OCI-LY1 (cell line): ENCODE measurements at regions not wholly inside any gene's neighbourhood (a gene's known extent, or its start where the extent isn't known, plus 50 kb on each side); places are given as distances from the start of the nearest gene placed in this dataset.
"Not testable (repeated sequence)": the region's sequence is repeated elsewhere in the genome, so short reads cannot be mapped to it uniquely, and the experiment has no call there.

Source experiments
- H2AFZ ChIP-seq: fragments of 200-600 bp; sonication (generic), shearing (Covaris generic); 2 replicates; pipeline ENCODE4 v1.6.0; 2014; ENCODE audit warnings: antibody characterized with exemption, mild to moderate bottlenecking, low read length
- H3F3A ChIP-seq: fragments of 200-600 bp; sonication (generic), shearing (Covaris generic); 2 replicates; pipeline ENCODE4 v1.6.0; 2014; ENCODE audit warnings: mild to moderate bottlenecking, antibody characterized with exemption, low read length, moderate library complexity; ENCODE audit not compliant: insufficient read depth
- H3K27ac ChIP-seq: fragments of 200-600 bp; sonication (generic); 2 replicates; pipeline ENCODE4 v1.5.1; 2014; ENCODE audit warnings: low read length, mixed run types, mild to moderate bottlenecking, low read depth; ENCODE audit not compliant: poor library complexity, severe bottlenecking
- H3K27me3 ChIP-seq: fragments of 200-600 bp; sonication (generic); 2 replicates; pipeline ENCODE4 v1.6.0; 2014; ENCODE audit warnings: antibody characterized with exemption, mild to moderate bottlenecking, low read length, moderate library complexity; ENCODE audit not compliant: insufficient read depth
- H3K36me3 ChIP-seq: fragments of 200-600 bp; sonication (generic); 2 replicates; pipeline ENCODE4 v1.6.1; 2014; ENCODE audit warnings: mild to moderate bottlenecking, antibody characterized with exemption, low read length, moderate library complexity, mixed read lengths; ENCODE audit not compliant: insufficient read depth
- H3K4me1 ChIP-seq: fragments of 200-600 bp; sonication (generic); 2 replicates; pipeline ENCODE4 v1.5.1; 2014; ENCODE audit warnings: mild to moderate bottlenecking, low read length, moderate library complexity; ENCODE audit not compliant: insufficient read depth, severe bottlenecking
- H3K4me2 ChIP-seq: fragments of 200-600 bp; sonication (generic), shearing (Covaris generic); 2 replicates; pipeline ENCODE4 v1.6.1; 2014; ENCODE audit warnings: low read length
- H3K4me3 ChIP-seq: fragments of 200-600 bp; sonication (generic); 2 replicates; pipeline ENCODE4 v1.5.1; 2014; ENCODE audit warnings: low read length, low read depth, mild to moderate bottlenecking, mixed read lengths; ENCODE audit not compliant: poor library complexity, severe bottlenecking
- H3K79me2 ChIP-seq: fragments of 200-600 bp; shearing (Covaris generic); 2 replicates; pipeline ENCODE4 v1.6.1; 2016; ENCODE audit warnings: mixed run types, low read length, mixed read lengths; ENCODE audit not compliant: insufficient read depth
- H3K9ac ChIP-seq: fragments of 200-600 bp; sonication (generic), shearing (Covaris generic); 2 replicates; pipeline ENCODE4 v1.6.1; 2014; ENCODE audit warnings: mild to moderate bottlenecking, low read length, mixed read lengths
- H3K9me2 ChIP-seq: fragments of 200-600 bp; sonication (generic), shearing (Covaris generic); 2 replicates; pipeline ENCODE4 v1.6.1; 2014; ENCODE audit warnings: low read depth, mild to moderate bottlenecking, low read length, mixed read lengths
- H3K9me3 ChIP-seq: fragments of 200-600 bp; shearing (Covaris generic); 2 replicates; pipeline ENCODE4 v1.6.1; 2014; ENCODE audit warnings: low read length, mixed read lengths
- H4K20me1 ChIP-seq: fragments of 200-600 bp; sonication (generic), shearing (Covaris generic); 2 replicates; pipeline ENCODE4 v1.6.0; 2016; ENCODE audit warnings: mild to moderate bottlenecking, low read length; ENCODE audit not compliant: insufficient read depth

- not testable (repeated sequence) for H3K4me1 ChIP-seq, H3K27ac ChIP-seq
These were observed 371.6 kb downstream of the TEX29 start for GRCh38 chr13:111692028-111692427.

GRCh38 chr13:111696121-111696520, 370.8 kb upstream of the SOX1 start:
- H2AFZ ChIP-seq, H3K4me3 ChIP-seq, H3F3A ChIP-seq, H3K79me2 ChIP-seq, H3K27ac ChIP-seq, H3K36me3 ChIP-seq, H3K9me2 ChIP-seq, H3K27me3 ChIP-seq, H4K20me1 ChIP-seq, H3K4me1 ChIP-seq, H3K9ac ChIP-seq, H3K4me2 ChIP-seq, H3K9me3 ChIP-seq: not testable (repeated sequence)

More at GRCh38 chr13:111692028-111692427, 371.6 kb downstream of the TEX29 start:
- not testable (repeated sequence) for H3K27me3 ChIP-seq, H3K9ac ChIP-seq, H3K4me2 ChIP-seq, H3K9me2 ChIP-seq, H3K9me3 ChIP-seq, H3F3A ChIP-seq, H3K79me2 ChIP-seq, H3K36me3 ChIP-seq, H4K20me1 ChIP-seq, H2AFZ ChIP-seq, H3K4me3 ChIP-seq

GRCh38 chr13:111702059-111702458, 364.9 kb upstream of the SOX1 start:
- H3F3A ChIP-seq, H3K36me3 ChIP-seq, H3K9ac ChIP-seq, H3K9me3 ChIP-seq, H3K4me3 ChIP-seq, H3K79me2 ChIP-seq, H3K27ac ChIP-seq, H3K27me3 ChIP-seq, H2AFZ ChIP-seq, H3K4me2 ChIP-seq, H3K9me2 ChIP-seq, H4K20me1 ChIP-seq, H3K4me1 ChIP-seq: not testable (repeated sequence)
